GM12872 (cell line): ENCODE measurements at regions not wholly inside any gene's neighbourhood (a gene's known extent, or its start where the extent isn't known, plus 50 kb on each side); places are given as distances from the start of the nearest gene placed in this dataset.

Source experiments
- TF ChIP-seq, protein P1 (sequence below): IDR thresholded peaks from 3 replicates; pipeline ENCODE4 v1.5.1; 2011; ENCODE audit warnings: low read depth, mild to moderate bottlenecking, low read length, moderate library complexity; ENCODE audit not compliant: insufficient read depth

DNA sequence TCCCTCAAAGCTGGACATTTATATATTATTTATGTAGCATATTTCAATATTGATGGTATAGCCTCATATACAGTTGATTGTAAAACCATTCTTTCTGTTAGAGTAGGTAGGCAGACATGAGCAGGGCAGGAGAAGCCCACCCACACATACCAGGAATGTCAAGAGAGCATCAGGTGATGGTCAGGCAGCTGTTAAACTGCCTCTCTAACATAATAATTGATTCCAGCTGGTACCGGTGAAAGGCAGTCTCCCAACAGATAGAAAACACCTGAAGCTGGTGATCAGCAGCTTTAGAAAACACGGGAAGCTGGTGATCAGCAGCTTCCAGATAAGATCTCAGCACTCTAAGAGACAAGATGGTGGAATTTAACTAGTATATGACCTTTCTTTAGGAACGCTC, 132.9 kb downstream of the SLITRK6 start:
- TF ChIP-seq, protein P1, sequence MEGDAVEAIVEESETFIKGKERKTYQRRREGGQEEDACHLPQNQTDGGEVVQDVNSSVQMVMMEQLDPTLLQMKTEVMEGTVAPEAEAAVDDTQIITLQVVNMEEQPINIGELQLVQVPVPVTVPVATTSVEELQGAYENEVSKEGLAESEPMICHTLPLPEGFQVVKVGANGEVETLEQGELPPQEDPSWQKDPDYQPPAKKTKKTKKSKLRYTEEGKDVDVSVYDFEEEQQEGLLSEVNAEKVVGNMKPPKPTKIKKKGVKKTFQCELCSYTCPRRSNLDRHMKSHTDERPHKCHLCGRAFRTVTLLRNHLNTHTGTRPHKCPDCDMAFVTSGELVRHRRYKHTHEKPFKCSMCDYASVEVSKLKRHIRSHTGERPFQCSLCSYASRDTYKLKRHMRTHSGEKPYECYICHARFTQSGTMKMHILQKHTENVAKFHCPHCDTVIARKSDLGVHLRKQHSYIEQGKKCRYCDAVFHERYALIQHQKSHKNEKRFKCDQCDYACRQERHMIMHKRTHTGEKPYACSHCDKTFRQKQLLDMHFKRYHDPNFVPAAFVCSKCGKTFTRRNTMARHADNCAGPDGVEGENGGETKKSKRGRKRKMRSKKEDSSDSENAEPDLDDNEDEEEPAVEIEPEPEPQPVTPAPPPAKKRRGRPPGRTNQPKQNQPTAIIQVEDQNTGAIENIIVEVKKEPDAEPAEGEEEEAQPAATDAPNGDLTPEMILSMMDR = no peak

- TF ChIP-seq, protein P1 = no peak
These were observed 133.9 kb downstream of the SLITRK6 start for GRCh38 chr13:85665286-85665685.

DNA sequence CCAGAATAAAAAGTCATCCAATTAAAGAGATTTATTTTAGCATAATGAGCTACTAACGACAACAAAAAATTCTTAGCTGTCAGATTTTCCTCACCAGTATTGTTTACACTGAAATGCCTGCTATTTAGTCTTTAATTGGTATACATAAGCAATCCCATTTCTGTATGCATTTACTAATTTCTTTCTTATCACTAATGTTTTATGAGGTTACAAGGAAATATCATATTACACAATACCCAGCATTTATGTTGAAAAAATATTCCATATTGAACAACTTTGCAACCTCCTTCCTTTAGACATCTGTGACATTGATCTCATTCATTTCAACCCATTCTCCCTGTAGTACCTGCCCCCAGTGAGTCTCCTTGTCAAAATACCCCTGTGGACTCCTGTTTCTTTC, 135.4 kb downstream of the SLITRK6 start:
- TF ChIP-seq, protein P1 = no peak

DNA sequence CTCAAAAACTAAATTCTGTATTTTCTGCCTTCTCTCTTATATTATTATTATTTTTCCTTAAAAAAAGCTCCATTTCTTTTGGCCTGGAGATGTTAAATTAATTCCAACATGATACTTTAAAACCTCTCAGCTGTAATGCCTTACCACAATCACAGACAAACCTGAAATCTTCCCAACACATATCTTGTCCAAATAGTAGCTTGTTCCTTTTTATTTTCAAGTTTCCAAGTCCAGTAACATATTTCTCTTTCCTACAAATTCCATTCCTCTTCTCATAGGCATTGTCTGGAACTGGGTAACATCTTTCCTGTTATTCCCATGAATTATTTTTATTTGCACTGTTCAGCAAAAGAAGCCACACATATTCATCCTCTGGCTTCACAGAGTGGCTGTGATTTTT, 137.0 kb downstream of the SLITRK6 start:
- TF ChIP-seq, protein P1 = no peak

- TF ChIP-seq, protein P1 = no peak
These were observed 137.5 kb downstream of the SLITRK6 start for GRCh38 chr13:85661675-85662074.

DNA sequence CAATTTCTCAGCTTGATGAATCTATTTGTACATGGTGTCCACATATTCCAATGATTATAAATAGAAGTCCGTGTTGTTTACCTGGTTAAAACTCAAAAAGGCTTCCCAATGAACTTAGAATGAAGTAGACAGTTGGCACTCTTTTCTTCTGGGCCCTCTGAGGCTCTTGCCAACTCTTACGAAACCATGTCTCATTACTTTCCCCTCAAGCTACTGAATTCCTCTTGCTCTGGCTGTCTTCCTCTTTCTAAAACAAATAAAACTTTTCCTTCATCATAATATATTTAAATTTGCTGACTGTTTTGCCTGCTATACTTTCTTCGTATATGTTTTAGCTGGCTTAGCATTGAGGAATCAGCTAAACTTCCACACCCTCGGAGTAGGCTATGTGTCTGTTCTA, 139.7 kb downstream of the SLITRK6 start:
- TF ChIP-seq, protein P1 = no peak

- TF ChIP-seq, protein P1 = no peak
These were observed 141.3 kb downstream of the SLITRK6 start for GRCh38 chr13:85657942-85658341.

DNA sequence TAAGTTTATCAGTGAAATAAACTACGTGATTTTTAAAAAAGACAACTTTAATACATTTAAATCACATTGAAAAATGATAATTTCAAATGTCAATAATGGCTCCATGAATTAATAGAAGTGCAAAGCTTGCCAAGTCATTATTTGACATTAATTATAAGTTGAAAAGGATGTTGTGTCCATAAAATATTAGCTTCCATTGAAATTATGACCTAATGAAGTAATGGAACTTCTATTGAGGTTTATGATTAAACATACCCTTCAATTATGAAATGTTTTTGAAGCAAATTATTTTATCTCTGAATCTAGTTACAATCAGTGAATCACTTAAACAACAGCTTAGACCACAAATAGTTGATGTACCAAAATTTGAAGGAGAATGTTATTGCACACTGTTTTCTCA, 144.2 kb downstream of the SLITRK6 start:
- TF ChIP-seq, protein P1 = no peak
